AG04450 (cell line): ENCODE measurements at regions not wholly inside any gene's neighbourhood (a gene's known extent, or its start where the extent isn't known, plus 50 kb on each side); places are given as distances from the start of the nearest gene placed in this dataset.

Experiments
- CTCF ChIA-PET: fragments of 300-600, 350-600 bp; formaldehyde crosslinking; extraction: SDS; loops from one replicate; lab custom pipeline; 2022; ENCODE audit warnings: antibody characterized with exemption, inconsistent platforms; lab: Charles Lee
- POLR2A ChIA-PET: fragments of 350-600 bp; formaldehyde crosslinking; extraction: SDS; loops from one replicate; lab custom pipeline; 2021; ENCODE audit warnings: antibody characterized with exemption, inconsistent platforms; lab: Yijun Ruan, JAX
- DNase-seq: peaks from one replicate; pipeline ENCODE4 v3.0.0-alpha.2; 2011; ENCODE audit warnings: low read depth, low spot score
- H3K27ac ChIP-seq: one replicate; pipeline ENCODE4 v1.5.1; 2012; ENCODE audit warnings: low read depth, low read length, control low read depth
- H3K27me3 ChIP-seq: one replicate; pipeline ENCODE4 v1.6.0; 2012; ENCODE audit warnings: low read length; ENCODE audit not compliant: control insufficient read depth, insufficient read depth
- H3K4me3 ChIP-seq: 2 replicates; pipeline ENCODE4 v1.5.1; 2011; ENCODE audit warnings: mild to moderate bottlenecking, low read depth, low read length, control low read depth
- H3K9me3 ChIP-seq: 2 replicates; pipeline ENCODE4 v1.5.1; 2012; ENCODE audit warnings: low read length; ENCODE audit not compliant: control insufficient read depth, insufficient read depth
- TF ChIP-seq, protein P1 (sequence below): IDR thresholded peaks from 2 replicates; pipeline ENCODE4 v1.5.1; 2011; ENCODE audit warnings: low read depth, low read length, control low read depth, inconsistent platforms

DNA sequence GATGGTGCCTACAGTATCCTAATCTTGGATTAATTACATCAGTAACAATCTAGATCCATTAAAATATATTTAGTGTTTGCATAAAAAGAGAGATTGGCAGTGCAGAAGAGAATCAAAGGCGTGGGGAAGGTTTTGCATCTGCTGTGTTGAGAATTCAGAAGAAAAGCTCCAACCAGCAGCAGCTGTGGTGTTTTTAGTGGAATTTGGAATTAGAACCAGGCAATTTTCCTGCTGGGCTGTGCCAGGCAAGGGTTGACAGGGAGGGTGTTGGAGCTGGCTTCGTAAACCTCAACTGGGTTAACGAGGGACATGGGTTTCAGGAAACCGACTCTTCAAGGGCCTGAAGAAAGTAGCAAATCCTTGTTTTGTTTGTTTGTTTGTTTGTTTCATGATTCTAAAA lies 107.8 kb upstream of the WSCD1 start:
- no peak overlapping the region for H3K27ac ChIP-seq

DNA sequence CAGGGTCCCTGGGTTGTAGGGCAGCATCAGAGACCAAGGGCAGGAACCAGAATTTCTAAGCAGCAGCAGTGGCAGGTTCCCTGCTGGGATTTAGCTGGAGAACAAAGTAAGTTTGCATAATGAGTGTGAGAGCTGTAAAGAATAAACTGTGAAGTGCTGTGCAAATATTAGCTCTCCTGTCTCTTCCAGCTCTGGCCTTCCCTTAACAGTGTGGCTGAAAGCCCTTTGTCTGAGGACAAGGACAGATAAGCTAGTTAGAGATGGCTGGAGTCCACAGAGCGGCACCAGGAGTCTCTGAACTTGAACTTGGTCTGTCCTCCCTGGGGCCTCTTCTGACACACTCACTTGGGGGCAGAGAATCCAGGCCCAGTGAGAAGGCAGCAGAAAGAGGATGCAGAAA lies 98.2 kb upstream of the WSCD1 start:
- POLR2A ChIA-PET, result no interaction called here
- TF ChIP-seq, protein P1, sequence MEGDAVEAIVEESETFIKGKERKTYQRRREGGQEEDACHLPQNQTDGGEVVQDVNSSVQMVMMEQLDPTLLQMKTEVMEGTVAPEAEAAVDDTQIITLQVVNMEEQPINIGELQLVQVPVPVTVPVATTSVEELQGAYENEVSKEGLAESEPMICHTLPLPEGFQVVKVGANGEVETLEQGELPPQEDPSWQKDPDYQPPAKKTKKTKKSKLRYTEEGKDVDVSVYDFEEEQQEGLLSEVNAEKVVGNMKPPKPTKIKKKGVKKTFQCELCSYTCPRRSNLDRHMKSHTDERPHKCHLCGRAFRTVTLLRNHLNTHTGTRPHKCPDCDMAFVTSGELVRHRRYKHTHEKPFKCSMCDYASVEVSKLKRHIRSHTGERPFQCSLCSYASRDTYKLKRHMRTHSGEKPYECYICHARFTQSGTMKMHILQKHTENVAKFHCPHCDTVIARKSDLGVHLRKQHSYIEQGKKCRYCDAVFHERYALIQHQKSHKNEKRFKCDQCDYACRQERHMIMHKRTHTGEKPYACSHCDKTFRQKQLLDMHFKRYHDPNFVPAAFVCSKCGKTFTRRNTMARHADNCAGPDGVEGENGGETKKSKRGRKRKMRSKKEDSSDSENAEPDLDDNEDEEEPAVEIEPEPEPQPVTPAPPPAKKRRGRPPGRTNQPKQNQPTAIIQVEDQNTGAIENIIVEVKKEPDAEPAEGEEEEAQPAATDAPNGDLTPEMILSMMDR, result no peak
- no peak overlapping the region for H3K27ac ChIP-seq
- H3K9me3 ChIP-seq, result peaks cover 2% of the 10 kb centered on the region; the same call in 1 of the 2 replicates
- CTCF ChIA-PET, result interaction anchor here (1.2 kb wide), 1 partner anchor 32 kb away, joined by 3 read pairs; no protein-coding TSS in a partner anchor
- no peaks in the 10 kb centered on the region for H3K27me3 ChIP-seq
- DNase-seq, result no peak
- no peak overlapping the region for H3K4me3 ChIP-seq

More for the DNA sequence above, 107.8 kb upstream of the WSCD1 start:
- TF ChIP-seq, protein P1, result no peak
- ChIA-PET CTCF (no interaction called here), POLR2A (no interaction called here)
- DNase-seq, result no peak
- Histone ChIP-seq H3K4me3 (no peak overlapping the region), H3K9me3 (no peaks in the 10 kb centered on the region; the same call in 1 of the 2 replicates), H3K27me3 (no peaks in the 10 kb centered on the region)

DNA sequence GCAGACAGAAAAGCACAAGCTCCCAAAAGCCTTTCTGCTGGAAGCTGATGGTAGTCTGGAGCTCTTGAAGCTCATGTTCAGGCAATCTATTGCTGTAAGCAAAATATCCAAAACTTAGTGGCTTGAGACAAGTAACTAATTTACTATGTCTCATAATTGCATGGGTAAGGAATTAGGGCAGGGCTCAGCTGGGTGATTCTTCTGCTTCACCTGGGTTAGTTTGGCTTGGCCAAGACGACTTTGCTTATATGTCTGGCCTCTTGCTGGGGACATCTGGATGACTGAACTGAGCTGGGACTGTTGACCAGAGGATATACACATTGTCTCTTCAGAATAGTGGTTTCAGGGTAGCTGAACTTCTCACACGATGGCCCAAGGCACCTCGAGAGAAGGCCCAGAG lies 96.8 kb upstream of the WSCD1 start:
- TF ChIP-seq, protein P1, result no peak
- Histone ChIP-seq H3K9me3 (peaks cover 2% of the 10 kb centered on the region; the same call in 1 of the 2 replicates), H3K4me3 (no peak overlapping the region), H3K27me3 (no peaks in the 10 kb centered on the region), H3K27ac (no peak overlapping the region)
- DNase-seq, result no peak
- POLR2A ChIA-PET, result no interaction called here
- CTCF ChIA-PET, result no interaction called here

DNA sequence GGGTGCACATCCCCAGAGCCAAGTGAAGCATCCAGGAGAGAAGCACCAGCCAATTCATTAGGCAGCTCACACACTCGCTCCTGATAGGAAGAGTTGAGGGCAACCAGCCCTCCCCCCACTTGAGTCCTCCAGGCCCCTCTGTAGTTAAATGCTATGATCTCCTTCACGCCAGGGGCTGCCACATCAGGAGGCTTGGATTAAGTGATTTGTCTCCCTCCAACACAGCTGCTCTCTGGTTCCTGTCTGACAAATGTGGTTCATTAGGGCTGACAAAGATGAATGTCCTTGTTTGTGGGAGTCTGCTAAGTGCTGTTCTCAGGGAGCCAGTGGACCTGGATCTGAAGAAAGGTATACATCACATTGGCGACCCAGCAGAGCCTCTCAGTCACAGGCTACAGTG lies 94.5 kb upstream of the WSCD1 start:
- no peak overlapping the region for H3K27ac ChIP-seq
- POLR2A ChIA-PET, result no interaction called here
- no peak overlapping the region for H3K4me3 ChIP-seq
- DNase-seq, result no peak
- TF ChIP-seq, protein P1, result no peak
- CTCF ChIA-PET, result interaction anchor here (0.5 kb wide), 1 partner anchor 12 kb away, joined by 4 read pairs; no protein-coding TSS in a partner anchor
- H3K27me3 ChIP-seq, result no peaks in the 10 kb centered on the region
- peaks cover 2% of the 10 kb centered on the region; the same call in 1 of the 2 replicates for H3K9me3 ChIP-seq

DNA sequence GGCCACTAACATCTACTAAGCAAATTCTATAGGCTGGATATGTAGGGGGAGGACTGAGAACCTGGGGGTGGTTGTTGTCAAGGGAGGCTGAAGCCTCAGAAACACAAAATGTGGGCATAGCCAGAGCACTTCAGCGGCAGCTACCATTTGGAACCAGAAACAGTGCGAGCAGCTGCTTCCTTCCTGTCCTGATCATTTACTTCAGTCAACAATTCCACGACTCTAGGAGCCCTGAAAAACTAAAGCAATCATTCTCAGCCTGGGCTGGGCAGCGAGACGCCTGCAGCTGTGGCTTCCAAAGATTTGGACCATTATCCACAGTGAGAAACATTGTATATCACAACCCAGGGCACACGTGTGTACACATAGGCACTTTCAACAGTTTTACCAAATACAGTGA lies 93.9 kb upstream of the WSCD1 start:
- ChIA-PET CTCF (no interaction called here), POLR2A (no interaction called here)
- TF ChIP-seq, protein P1, result no peak
- Histone ChIP-seq H3K4me3 (no peak overlapping the region), H3K27me3 (no peaks in the 10 kb centered on the region), H3K9me3 (peaks cover 2% of the 10 kb centered on the region; the same call in 1 of the 2 replicates), H3K27ac (no peak overlapping the region)
- no peak for DNase-seq
